ENCODE measurements at regions not wholly inside any gene's neighbourhood (a gene's known extent, or its start where the extent isn't known, plus 50 kb on each side); places are given as distances from the start of the nearest gene placed in this dataset.
"Not testable (repeated sequence)": the region's sequence is repeated elsewhere in the genome, so short reads cannot be mapped to it uniquely, and the experiment has no call there.

- no peak overlapping the region for H3K4me3 ChIP-seq (ENCODE audit: low read length, poor library complexity, severe bottlenecking)
- no peaks in the 10 kb centered on the region for H3K9me2 ChIP-seq (replicated peaks; ENCODE audit: low read depth, low read length)
- H3K36me3 ChIP-seq (ENCODE audit: insufficient read depth, low read length) = no peaks in the 10 kb centered on the region
- H3K27me3 ChIP-seq (ENCODE audit: insufficient read depth, low read length, poor library complexity, severe bottlenecking) = peaks cover 87% of the 10 kb centered on the region
- no peaks in the 10 kb centered on the region for H3K9me3 ChIP-seq (ENCODE audit: insufficient read depth, low read depth, low read length)
- no peak overlapping the region for H2AFZ ChIP-seq (ENCODE audit: low read length)
- H3K79me2 ChIP-seq (ENCODE audit: insufficient read depth, low read length) = no peaks in the 10 kb centered on the region
- no peaks in the 10 kb centered on the region for H3F3A ChIP-seq (ENCODE audit: low read depth)
- H3K4me2 ChIP-seq (ENCODE audit: low read depth, low read length, poor library complexity, severe bottlenecking) = no peak overlapping the region
- TF ChIP-seq, protein P1, sequence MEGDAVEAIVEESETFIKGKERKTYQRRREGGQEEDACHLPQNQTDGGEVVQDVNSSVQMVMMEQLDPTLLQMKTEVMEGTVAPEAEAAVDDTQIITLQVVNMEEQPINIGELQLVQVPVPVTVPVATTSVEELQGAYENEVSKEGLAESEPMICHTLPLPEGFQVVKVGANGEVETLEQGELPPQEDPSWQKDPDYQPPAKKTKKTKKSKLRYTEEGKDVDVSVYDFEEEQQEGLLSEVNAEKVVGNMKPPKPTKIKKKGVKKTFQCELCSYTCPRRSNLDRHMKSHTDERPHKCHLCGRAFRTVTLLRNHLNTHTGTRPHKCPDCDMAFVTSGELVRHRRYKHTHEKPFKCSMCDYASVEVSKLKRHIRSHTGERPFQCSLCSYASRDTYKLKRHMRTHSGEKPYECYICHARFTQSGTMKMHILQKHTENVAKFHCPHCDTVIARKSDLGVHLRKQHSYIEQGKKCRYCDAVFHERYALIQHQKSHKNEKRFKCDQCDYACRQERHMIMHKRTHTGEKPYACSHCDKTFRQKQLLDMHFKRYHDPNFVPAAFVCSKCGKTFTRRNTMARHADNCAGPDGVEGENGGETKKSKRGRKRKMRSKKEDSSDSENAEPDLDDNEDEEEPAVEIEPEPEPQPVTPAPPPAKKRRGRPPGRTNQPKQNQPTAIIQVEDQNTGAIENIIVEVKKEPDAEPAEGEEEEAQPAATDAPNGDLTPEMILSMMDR (conservative IDR thresholded peaks at IDR 0.05; ENCODE audit: low read length) = no peak
- peak; percentile 91 for TF ChIP-seq EZH2phosphoT487 (IDR thresholded peaks at IDR 0.05; ENCODE audit: borderline replicate concordance)
- no peak overlapping the region for H3K9ac ChIP-seq (ENCODE audit: low read depth, low read length, poor library complexity, severe bottlenecking)
- no peaks in the 10 kb centered on the region for H4K20me1 ChIP-seq (ENCODE audit: insufficient read depth, low read length, poor library complexity, severe bottlenecking)
- peaks cover 4% of the 10 kb centered on the region for H3K4me1 ChIP-seq (ENCODE audit: insufficient read depth, low read length, poor library complexity, severe bottlenecking)
Observed at GRCh38 chr10:33871061-33871956, 536.8 kb upstream of the NRP1 start.

GRCh38 chr10:33869481-33869880 is 535.0 kb upstream of the NRP1 start:
- Histone ChIP-seq H3K4me1 (ENCODE audit: insufficient read depth, low read length, poor library complexity, severe bottlenecking) (peaks cover 4% of the 10 kb centered on the region), H3K9ac (ENCODE audit: low read depth, low read length, poor library complexity, severe bottlenecking) (no peak overlapping the region), H2AFZ (ENCODE audit: low read length) (no peak overlapping the region), H3K4me3 (ENCODE audit: low read length, poor library complexity, severe bottlenecking) (no peak overlapping the region), H3K27me3 (ENCODE audit: insufficient read depth, low read length, poor library complexity, severe bottlenecking) (peaks cover 87% of the 10 kb centered on the region), H3K79me2 (ENCODE audit: insufficient read depth, low read length) (no peaks in the 10 kb centered on the region), H3K9me3 (ENCODE audit: insufficient read depth, low read depth, low read length) (no peaks in the 10 kb centered on the region), H3K36me3 (ENCODE audit: insufficient read depth, low read length) (no peaks in the 10 kb centered on the region), H3F3A (ENCODE audit: low read depth) (no peaks in the 10 kb centered on the region), H3K4me2 (ENCODE audit: low read depth, low read length, poor library complexity, severe bottlenecking) (no peak overlapping the region), H4K20me1 (ENCODE audit: insufficient read depth, low read length, poor library complexity, severe bottlenecking) (no peaks in the 10 kb centered on the region), H3K9me2 (replicated peaks; ENCODE audit: low read depth, low read length) (no peaks in the 10 kb centered on the region)
- TF ChIP-seq, protein P1 (conservative IDR thresholded peaks at IDR 0.05; ENCODE audit: low read length) = no peak
- TF ChIP-seq EZH2phosphoT487 (IDR thresholded peaks at IDR 0.05; ENCODE audit: borderline replicate concordance) = no peak

GRCh38 chr10:33869028-33869427 is 534.6 kb upstream of the NRP1 start:
- no peaks in the 10 kb centered on the region for H3F3A ChIP-seq (ENCODE audit: low read depth)
- no peak overlapping the region for H3K4me3 ChIP-seq (ENCODE audit: low read length, poor library complexity, severe bottlenecking)
- no peaks in the 10 kb centered on the region for H3K36me3 ChIP-seq (ENCODE audit: insufficient read depth, low read length)
- no peak overlapping the region for H3K4me2 ChIP-seq (ENCODE audit: low read depth, low read length, poor library complexity, severe bottlenecking)
- no peaks in the 10 kb centered on the region for H3K9me3 ChIP-seq (ENCODE audit: insufficient read depth, low read depth, low read length)
- H3K79me2 ChIP-seq (ENCODE audit: insufficient read depth, low read length) = no peaks in the 10 kb centered on the region
- peaks cover 4% of the 10 kb centered on the region for H3K4me1 ChIP-seq (ENCODE audit: insufficient read depth, low read length, poor library complexity, severe bottlenecking)
- H4K20me1 ChIP-seq (ENCODE audit: insufficient read depth, low read length, poor library complexity, severe bottlenecking) = no peaks in the 10 kb centered on the region
- H3K9me2 ChIP-seq (replicated peaks; ENCODE audit: low read depth, low read length) = no peaks in the 10 kb centered on the region
- H2AFZ ChIP-seq (ENCODE audit: low read length) = no peak overlapping the region
- H3K9ac ChIP-seq (ENCODE audit: low read depth, low read length, poor library complexity, severe bottlenecking) = no peak overlapping the region
- peaks cover 87% of the 10 kb centered on the region for H3K27me3 ChIP-seq (ENCODE audit: insufficient read depth, low read length, poor library complexity, severe bottlenecking)
- no peak for TF ChIP-seq EZH2phosphoT487 (IDR thresholded peaks at IDR 0.05; ENCODE audit: borderline replicate concordance)
- TF ChIP-seq, protein P1 (conservative IDR thresholded peaks at IDR 0.05; ENCODE audit: low read length) = no peak

GRCh38 chr10:33867199-33867789 is 532.8 kb upstream of the NRP1 start:
- not testable (repeated sequence) for H3K9ac ChIP-seq (ENCODE audit: low read depth, low read length, poor library complexity, severe bottlenecking); H3F3A ChIP-seq (ENCODE audit: low read depth); H3K9me3 ChIP-seq (ENCODE audit: insufficient read depth, low read depth, low read length); H2AFZ ChIP-seq (ENCODE audit: low read length); H3K9me2 ChIP-seq (replicated peaks; ENCODE audit: low read depth, low read length); H3K4me2 ChIP-seq (ENCODE audit: low read depth, low read length, poor library complexity, severe bottlenecking); H3K79me2 ChIP-seq (ENCODE audit: insufficient read depth, low read length); H3K36me3 ChIP-seq (ENCODE audit: insufficient read depth, low read length); H3K4me1 ChIP-seq (ENCODE audit: insufficient read depth, low read length, poor library complexity, severe bottlenecking); H4K20me1 ChIP-seq (ENCODE audit: insufficient read depth, low read length, poor library complexity, severe bottlenecking); H3K4me3 ChIP-seq (ENCODE audit: low read length, poor library complexity, severe bottlenecking)
- peaks cover 87% of the 10 kb centered on the region for H3K27me3 ChIP-seq (ENCODE audit: insufficient read depth, low read length, poor library complexity, severe bottlenecking)
